HFF-Myc (cell line): ENCODE measurements at regions not wholly inside any gene's neighbourhood (a gene's known extent, or its start where the extent isn't known, plus 50 kb on each side); places are given as distances from the start of the nearest gene placed in this dataset.
A peak's percentile ranks its signal among the peaks of the same experiment; 100 is the strongest.

Experiments used
- DNase-seq: peaks from one replicate; pipeline ENCODE4 v3.0.0-alpha.2; 2011; ENCODE audit warnings: low read depth; ENCODE audit errors: extremely low read depth
- H3K4me3 ChIP-seq: replicated peaks from 2 replicates; pipeline ENCODE4 v1.5.1; 2011; ENCODE audit warnings: low read depth, mild to moderate bottlenecking, control low read depth, low read length
- CTCF ChIP-seq: IDR thresholded peaks from 2 replicates; pipeline ENCODE4 v1.5.1; 2012; ENCODE audit warnings: mild to moderate bottlenecking, low read depth, low read length, control low read depth; ENCODE audit errors: missing control alignments

GRCh38 chr2:120934574-120935338 lies 199.1 kb downstream of the GLI2 start:
- H3K4me3 ChIP-seq, result 0 out of 2 replicates have a peak overlapping the region, but pooled peaks have one; percentile 1
- no peak for TF ChIP-seq CTCF
- DNase-seq, result no peak

DNA sequence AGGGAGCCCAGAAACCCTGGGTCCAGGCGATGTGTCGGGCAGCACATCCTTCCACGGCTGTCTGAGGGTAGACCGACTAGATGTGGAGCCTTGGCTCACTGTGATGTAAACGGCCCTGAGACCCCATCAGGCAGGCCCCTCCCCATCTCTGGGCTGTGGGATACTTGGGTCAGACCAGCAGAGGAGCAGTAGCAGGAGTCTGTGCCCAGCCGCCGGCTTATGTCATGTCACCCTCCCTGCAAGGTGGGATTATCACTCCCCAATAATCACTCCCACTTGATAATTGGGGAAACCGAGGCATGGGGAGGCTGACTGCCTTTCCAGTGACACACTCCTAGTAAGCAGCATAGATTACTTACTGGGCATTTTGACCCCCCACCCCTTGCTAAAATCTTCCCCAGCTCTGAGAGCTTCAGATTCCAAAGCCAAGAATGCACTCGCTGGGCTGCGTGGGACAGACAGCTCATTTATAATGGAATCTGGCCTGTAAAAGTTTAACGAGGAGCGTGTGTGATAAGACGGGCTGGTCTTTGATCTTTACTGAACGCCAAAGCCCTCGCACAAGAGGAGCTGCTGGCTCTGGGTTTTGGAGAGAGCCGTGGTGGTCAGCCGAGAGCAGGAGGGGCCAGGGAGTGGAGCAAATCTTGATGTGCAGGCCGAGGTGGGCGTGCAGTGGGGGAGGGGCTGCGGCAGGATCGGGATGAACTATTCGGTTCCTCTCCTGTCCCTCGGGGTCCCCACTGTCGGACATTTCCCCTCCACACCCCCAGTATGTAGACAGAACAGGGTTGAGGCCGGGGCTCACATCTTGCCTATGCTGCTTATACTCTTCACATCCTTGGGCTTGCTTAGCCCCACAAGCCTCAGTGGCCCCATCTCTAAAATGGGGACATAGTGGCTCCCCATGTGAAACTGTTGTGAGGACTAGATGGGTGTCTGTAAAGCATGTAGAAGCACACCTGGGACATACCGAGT lies 200.0 kb downstream of the GLI2 start:
- no peak for DNase-seq
- TF ChIP-seq CTCF, result no peak
- 0 out of 2 replicates have a peak overlapping the region, but pooled peaks have one; percentile 1 for H3K4me3 ChIP-seq

DNA sequence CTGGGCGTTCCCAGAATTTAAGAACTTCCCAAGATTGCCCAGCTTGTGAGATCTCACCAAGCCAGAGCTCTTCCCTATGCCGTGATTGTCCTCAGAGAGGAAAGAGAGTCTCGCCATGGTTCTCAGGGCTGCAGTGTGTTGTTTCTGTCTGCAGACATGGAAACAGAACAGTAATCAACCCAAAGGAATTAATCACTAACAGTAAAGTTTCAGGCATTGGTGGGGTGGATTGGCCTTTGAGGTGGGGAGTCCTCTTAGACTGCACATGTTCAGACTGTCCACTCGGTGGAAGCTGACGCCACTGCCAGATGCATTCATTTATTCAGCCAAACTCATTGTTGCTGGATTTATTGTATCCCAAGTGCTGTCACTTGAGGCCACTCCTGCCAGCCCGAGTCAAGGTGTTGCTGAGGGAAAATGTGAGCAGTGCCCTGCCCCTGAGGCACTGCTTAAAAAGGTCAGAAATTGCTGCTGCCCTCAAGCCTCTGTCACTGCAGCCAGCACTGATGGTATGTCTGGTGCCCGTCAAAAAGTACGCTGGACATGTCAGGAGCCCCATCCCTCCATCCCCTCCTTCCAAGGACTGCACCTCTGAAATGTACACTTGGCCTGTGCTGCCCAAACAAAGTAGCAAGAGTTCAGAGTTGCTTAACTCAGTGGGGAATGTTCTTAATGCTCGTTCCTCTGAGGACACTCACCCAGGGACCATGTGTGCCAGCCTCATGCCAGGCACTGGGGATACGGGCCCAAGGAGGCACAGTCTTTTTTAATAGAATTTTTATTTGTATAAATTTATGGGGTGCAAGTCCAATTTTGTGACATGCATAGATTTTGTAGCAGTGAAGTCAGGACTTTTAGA lies 201.0 kb downstream of the GLI2 start:
- DNase-seq, result no peak

DNA sequence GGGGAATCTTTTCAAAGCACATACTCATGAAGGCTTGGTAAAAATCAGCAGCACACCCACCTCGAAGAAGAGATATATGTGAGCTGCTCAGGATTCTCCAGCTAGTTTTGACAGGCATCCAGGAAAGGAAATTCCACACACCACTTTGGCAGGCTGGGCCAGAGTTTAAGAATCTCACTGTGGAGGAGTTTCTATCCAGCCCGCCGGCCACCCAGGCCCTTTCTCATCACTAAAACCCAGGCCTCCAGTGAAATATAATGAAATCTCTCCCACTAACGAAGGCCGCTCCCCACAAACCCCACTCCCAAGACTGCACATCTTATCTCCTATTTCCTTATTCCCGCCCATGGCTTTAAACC lies 202.0 kb downstream of the GLI2 start:
- H3K4me3 ChIP-seq, result no peak overlapping the region
- DNase-seq, result no peak
- no peak for TF ChIP-seq CTCF

More for the DNA sequence above, 201.0 kb downstream of the GLI2 start:
- no peak for TF ChIP-seq CTCF
- H3K4me3 ChIP-seq, result no peak overlapping the region

DNA sequence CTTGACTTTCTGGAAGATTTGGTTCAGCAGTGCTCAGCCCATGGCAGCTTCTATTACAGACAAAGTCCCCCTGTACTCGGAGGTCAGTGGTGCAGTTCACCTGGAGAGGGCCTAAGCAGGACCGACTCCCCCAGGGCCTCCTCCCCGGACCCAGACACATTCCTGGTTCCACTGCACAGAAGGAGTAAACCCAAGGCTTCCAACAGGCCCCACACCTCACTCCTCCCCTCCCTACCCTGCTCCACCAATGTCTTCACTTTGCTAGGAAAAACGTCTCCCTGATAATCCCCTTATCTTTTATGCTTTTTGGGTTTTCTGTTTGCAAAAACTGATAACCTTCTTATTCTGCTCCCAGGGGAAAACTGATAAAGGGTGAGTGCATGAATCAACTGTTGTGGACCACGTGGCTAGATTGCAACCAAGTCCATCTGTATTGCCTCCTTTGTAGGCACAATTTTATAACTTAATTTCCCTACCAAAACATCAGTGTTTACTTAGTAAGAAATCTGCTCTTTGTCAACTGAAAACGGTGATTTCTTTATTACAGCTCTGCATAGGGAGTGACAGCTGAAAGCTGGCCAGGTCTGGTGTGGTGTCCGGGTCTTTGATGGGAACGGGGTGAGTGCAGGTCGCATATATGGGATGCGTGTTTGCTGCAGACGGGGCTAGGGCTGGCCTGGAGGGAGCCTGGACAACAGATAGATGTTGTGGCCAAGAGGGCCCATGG lies 202.5 kb downstream of the GLI2 start:
- H3K4me3 ChIP-seq, result no peak overlapping the region
- TF ChIP-seq CTCF, result no peak
- no peak for DNase-seq
